ENCODE measurements at regions not wholly inside any gene's neighbourhood (a gene's known extent, or its start where the extent isn't known, plus 50 kb on each side); places are given as distances from the start of the nearest gene placed in this dataset.

DNA sequence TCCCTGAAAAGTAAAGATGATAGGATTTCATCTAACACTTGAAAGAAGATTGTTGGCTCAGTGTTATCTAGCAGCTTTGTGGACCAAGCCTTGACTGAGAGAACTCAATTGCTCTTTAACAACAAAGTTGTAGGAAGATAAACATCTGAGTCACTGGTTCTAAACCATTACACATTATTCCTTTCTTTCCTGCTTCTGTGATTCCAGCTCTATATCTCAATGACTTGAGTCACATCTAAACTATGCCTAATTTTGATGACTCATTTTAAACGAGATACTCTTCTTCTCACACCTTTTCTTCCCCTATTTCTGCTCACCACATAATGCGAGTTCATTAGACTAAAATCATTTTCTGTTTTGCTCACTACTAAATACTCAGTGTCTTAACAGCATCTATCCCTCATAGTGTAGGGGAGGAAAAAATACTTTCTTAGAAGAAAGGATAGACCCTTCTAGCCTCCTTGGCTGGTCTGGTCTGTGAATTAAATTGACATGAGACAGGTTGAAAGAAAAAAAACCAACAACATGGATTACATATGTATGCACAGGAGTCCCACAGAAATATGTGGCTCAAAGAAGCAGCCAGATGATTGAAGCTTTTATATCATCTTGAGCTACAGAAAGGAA is 201.4 kb downstream of the C12orf50 start:
- TF ChIP-seq, protein P1, sequence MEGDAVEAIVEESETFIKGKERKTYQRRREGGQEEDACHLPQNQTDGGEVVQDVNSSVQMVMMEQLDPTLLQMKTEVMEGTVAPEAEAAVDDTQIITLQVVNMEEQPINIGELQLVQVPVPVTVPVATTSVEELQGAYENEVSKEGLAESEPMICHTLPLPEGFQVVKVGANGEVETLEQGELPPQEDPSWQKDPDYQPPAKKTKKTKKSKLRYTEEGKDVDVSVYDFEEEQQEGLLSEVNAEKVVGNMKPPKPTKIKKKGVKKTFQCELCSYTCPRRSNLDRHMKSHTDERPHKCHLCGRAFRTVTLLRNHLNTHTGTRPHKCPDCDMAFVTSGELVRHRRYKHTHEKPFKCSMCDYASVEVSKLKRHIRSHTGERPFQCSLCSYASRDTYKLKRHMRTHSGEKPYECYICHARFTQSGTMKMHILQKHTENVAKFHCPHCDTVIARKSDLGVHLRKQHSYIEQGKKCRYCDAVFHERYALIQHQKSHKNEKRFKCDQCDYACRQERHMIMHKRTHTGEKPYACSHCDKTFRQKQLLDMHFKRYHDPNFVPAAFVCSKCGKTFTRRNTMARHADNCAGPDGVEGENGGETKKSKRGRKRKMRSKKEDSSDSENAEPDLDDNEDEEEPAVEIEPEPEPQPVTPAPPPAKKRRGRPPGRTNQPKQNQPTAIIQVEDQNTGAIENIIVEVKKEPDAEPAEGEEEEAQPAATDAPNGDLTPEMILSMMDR (IDR thresholded peaks at IDR 0.05 in 8 of 11, conservative IDR thresholded peaks at IDR 0.05 in 3 of 11), result no peak
- TF ChIP-seq POLR2A (IDR thresholded peaks at IDR 0.05) (no peak), POLR2AphosphoS5 (IDR thresholded peaks at IDR 0.05) (no peak)
